ENCODE measurements at regions not wholly inside any gene's neighbourhood (a gene's known extent, or its start where the extent isn't known, plus 50 kb on each side); places are given as distances from the start of the nearest gene placed in this dataset.

- TF ChIP-seq CTCF (IDR thresholded peaks at IDR 0.05) (no peak), POLR2A (IDR thresholded peaks at IDR 0.05) (no peak)
These were observed 255.1 kb upstream of the LINC00305 start for GRCh38 chr18:64403784-64404503.

Data from Peyer's patch (tissue), 4 donors.